Keratinocyte (primary cell): ENCODE measurements at regions not wholly inside any gene's neighbourhood (a gene's known extent, or its start where the extent isn't known, plus 50 kb on each side); places are given as distances from the start of the nearest gene placed in this dataset.

Experiments used
- EZH2 ChIP-seq: IDR thresholded peaks from one replicate; pipeline ENCODE4 v1.6.1; 2012; ENCODE audit warnings: inconsistent platforms, mild to moderate bottlenecking, low read length, moderate library complexity
- TF ChIP-seq, protein P1 (sequence below), 3 experiments: IDR thresholded peaks in 1 of 3; conservative IDR thresholded peaks in 1 of 3; optimal IDR thresholded peaks in 1 of 3; 2 replicates in 2 of 3; 3 replicates in 1 of 3; pipeline versions ENCODE3 to v1.5.1; 2011; ENCODE audit warnings: low read length in 3 of 3, mild to moderate bottlenecking in 3 of 3, moderate library complexity in 2 of 3, control low read depth in 1 of 3, inconsistent platforms in 1 of 3; ENCODE audit not compliant: insufficient read depth in 2 of 3; ENCODE audit errors: extremely low read depth in 1 of 3

DNA sequence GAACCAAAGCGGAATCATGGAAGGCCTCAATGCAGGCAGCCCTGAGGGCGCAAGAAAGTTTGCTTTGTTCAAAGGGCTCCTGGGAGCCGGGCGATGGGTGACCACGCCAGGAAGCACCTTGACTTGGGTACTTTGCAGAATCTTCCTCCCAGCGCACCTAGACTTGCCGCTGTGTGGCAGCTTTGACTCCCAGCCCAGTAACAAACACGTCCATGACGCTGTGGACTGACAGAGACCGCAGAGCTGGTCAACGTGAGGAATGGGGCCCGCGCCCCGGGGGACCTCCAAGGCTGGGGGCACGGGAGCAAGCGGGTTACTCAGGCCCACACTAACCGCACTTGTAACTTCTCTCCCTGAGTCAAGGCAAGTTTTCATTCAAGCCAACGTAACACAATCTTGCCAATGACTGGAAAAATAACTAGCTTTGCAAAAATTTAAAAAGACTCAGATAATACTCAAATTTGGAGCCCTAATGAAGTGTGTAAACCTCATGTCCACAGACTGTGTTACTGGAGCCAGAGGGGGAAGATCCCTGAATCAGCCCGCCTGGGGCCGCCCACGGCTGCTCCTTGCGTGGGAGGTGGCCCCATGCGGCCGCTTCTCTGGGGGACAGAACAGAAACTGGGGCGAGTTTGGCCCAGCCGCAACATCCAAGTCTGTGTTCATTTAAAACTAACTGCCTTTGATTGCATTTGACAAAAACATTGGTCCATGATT lies 130.8 kb downstream of the DNAJB6 start:
- TF ChIP-seq, protein P1, sequence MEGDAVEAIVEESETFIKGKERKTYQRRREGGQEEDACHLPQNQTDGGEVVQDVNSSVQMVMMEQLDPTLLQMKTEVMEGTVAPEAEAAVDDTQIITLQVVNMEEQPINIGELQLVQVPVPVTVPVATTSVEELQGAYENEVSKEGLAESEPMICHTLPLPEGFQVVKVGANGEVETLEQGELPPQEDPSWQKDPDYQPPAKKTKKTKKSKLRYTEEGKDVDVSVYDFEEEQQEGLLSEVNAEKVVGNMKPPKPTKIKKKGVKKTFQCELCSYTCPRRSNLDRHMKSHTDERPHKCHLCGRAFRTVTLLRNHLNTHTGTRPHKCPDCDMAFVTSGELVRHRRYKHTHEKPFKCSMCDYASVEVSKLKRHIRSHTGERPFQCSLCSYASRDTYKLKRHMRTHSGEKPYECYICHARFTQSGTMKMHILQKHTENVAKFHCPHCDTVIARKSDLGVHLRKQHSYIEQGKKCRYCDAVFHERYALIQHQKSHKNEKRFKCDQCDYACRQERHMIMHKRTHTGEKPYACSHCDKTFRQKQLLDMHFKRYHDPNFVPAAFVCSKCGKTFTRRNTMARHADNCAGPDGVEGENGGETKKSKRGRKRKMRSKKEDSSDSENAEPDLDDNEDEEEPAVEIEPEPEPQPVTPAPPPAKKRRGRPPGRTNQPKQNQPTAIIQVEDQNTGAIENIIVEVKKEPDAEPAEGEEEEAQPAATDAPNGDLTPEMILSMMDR (optimal IDR thresholded peaks at IDR 0.05 in 1 of 3, IDR thresholded peaks at IDR 0.05 in 1 of 3, conservative IDR thresholded peaks at IDR 0.05 in 1 of 3; ENCODE audit: extremely low read depth in 1 of 3, insufficient read depth in 2 of 3, low read length in 3 of 3), result no peak
- no peak for TF ChIP-seq EZH2
